GM21515 (cell line): ENCODE measurements at regions not wholly inside any gene's neighbourhood (a gene's known extent, or its start where the extent isn't known, plus 50 kb on each side); places are given as distances from the start of the nearest gene placed in this dataset.
"Not testable (repeated sequence)": the region's sequence is repeated elsewhere in the genome, so short reads cannot be mapped to it uniquely, and the experiment has no call there.

ENCODE experiments used
- ATAC-seq: cut with Tn5 transposase; IDR thresholded peaks from one replicate; pipeline ENCODE4 v1.9.1; 2021; ENCODE audit not compliant: unreplicated experiment

DNA sequence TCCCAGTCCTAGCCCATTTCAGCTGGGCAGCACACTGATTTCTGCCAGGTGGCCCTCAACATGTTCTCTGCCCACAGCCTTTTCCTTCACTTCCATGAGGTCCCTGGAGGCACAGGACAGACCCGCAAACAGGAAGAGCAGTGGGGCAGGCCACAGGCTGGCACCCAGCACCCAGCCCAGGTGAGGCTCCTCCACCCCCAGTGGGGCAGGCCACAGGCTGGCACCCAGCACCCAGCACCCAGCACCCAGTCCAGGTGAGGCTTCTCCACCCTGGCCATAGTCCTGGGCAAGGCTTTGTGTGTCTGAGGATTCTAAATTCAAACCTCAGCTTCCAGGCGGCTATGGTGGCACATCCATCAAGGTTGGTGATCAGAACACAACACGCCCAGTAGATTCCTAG lies 1413.0 kb downstream of the BRD1 start:
- no peak for ATAC-seq

DNA sequence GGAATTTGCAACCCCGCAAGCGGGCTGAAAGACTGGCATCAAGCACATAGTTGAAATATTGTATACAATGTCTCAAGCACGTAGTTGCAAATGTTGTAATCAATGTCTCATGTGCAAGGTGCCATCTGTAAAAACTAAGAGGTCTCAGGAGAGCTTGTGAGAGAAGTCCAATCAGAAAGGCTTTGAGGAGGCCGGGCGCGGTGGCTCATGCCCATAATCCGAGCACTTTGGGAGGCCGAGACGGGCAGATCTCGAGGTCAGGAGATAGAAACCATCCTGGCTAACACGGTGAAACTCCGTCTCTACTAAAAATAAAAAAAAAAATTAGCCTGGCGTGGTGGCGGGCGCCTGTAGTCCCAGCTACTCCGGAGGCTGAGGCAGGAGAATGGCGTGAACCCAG lies 1414.7 kb downstream of the BRD1 start:
- ATAC-seq, result not testable (repeated sequence)

DNA sequence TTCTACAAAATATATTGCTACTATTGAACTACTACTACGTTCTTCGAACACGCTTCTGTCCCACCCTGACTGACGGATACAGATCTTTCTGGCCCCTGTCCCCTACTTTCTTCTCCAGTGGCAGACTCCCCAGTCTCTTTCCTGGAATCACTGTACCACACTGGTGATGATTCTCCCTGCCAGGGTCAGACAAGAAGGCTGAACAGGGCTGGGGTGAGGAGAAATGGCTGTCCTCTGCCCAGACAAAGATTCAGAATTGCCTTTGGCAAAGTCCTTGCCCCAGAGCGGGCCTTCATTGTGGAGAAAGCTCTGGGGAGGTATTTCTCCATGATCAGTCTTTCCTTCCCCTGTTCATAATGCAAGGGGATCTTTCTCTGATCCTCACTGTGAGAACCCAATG lies 1417.1 kb downstream of the BRD1 start:
- ATAC-seq, result no peak

DNA sequence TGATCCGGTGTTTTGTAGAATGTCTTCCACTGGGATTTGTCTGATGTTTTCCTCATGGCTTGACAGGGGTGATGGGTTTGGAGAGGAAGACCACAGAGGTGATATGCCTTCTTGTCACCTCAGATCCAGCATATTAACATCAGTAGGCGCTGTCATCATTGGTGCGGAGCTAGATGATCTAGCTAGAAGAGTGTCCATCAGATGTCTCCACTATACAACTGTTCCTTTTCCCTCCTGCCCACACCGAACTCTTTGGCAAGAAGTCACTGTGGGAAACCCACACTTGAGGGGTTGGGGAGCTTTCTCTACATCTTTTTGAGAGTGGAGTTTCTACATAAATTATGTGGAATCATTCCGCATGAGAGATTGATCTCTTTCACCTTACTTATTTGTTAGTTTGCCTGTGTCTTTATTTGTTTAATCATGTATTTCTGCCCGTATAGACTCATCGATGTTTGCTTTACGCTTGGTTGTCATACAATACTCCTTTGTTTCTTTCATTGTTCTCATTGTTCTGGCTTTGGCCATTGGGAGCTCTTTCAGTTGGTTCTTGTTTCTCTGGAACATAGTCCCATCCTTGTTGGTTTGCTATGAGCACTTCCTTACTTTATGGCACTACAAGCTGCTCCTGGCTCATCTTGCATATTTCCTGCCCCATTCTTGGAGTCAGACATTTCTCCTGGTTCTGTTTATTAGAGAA lies 1420.3 kb downstream of the BRD1 start:
- ATAC-seq, result no peak

DNA sequence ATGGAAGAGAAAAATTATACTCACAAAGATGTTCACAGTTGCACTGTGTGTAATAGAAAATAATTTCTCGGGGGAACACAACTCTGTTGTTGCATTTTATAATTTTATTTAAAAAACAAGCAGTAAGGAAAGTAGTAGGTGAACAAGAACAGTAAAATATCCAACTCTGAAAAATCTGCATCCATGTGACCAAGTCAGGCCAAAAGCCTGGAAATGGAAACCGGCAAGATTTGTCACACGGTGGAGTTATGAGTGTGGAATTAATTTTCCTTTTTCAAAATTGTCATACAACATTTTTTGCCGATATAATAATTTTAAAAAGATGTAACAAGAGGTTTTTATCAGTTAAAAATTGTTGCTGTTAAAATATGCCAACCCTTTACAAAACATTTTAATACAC lies 1421.5 kb downstream of the BRD1 start:
- no peak for ATAC-seq

DNA sequence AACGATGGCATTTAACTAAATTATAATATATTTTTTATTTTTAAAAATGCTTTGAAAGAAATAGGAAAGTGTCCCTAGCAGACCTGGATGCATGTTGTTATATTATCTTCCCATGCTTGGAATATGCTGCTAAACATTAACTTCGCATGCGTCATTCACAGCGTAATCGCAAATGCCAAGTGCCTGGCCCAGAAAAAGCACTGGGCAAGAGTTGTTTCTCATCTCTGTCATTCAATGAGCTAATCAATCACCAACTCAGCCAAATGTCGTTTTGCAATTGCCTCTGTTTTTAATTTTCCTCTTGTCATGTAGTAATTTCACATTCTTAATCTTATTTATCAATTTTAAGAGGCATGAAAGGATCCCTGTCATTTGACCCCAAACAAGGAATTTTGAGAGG lies 1421.9 kb downstream of the BRD1 start:
- ATAC-seq, result no peak

DNA sequence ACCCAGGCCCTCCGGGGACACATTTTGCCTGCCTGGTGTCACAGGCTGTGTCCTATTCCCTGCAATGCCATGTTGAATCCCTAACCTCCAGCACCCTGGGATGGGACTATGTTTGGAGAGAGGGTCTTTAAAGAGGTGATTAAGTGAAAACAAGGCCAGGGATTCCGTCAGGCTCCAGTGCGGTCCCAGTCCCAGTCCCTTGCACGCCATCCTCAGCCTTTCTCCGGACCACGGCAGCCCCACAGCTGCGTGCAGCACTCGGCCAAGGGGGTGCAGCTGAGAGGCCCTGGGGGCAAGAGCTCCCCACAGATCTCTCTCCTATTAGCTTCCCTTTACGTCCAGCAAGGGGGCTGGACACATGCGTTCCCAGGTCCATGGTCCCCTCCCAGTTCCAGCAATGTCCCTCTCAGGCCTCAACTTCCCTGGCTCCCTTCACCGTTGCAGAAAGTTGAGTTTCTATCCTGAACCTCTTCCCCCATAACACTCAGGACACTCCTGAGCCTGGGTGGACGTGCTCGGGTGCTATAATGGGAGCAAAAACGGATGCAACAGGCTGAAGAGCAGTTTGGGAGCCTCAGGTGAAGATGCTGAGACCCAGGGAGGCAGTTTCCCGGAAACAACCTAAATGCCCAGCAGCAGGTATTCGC lies 1422.7 kb downstream of the BRD1 start:
- no peak for ATAC-seq

DNA sequence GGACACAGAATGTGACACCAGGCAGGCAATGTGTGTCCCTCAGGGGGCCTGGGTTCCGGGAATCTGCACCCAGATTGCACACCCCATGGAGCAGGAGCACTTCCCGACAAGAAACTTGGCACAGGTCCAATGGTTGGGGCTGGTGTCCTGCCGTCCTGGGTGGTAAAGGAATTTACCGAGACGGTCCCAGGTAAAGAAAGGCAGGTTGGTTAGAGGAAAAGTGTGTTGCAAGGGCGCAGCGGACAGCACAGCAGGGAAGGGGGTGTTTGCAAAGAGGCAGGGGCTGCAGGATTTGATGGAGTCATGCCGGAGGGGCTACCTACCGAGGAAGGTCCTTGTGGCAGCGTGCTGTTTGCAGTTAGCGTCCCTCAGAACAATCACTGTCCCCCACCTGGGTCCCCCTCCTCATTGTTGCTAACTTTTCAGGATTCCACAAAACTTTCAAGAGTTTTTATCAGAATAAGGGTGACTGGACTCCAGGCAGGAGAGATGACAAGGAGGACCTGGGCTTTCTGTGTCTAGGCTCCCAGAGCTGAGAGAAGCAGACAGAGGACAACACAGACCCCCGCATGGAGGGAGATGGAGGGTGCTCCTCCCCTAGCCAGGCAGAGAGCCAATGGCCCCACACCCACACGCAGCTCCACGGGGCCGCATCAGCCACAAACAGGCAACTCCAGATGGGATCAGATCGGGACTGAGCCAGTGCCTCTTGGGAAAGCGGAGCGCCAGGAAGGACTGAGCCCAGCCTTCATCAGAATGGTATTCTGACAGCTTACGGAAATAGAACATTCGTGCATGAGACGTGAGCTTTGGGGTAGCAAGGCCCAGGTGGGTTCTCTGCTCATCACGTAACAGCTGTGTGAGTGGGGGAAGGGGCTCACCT lies 1423.9 kb downstream of the BRD1 start:
- no peak for ATAC-seq

DNA sequence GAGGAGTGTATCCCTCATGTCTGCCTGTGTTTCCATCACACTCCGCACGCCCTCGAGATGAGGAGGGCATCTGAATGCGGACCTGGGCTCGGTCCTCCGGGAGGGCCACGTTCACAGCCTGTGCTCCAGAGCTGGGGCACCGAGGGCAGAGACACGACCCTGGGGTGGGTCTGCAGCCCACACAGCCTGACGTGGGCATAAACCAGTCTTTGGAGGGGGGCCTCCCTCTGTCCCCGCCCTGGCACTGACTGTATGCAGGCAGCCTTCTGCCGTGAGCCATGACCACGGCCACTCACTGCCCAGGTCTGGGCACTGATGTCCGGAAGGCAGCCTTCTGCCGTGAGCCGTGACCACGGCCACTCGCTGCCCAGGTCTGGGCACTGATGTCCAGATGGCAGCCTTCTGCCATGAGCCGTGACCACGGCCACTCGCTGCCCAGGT lies 1425.1 kb downstream of the BRD1 start:
- ATAC-seq, result no peak

DNA sequence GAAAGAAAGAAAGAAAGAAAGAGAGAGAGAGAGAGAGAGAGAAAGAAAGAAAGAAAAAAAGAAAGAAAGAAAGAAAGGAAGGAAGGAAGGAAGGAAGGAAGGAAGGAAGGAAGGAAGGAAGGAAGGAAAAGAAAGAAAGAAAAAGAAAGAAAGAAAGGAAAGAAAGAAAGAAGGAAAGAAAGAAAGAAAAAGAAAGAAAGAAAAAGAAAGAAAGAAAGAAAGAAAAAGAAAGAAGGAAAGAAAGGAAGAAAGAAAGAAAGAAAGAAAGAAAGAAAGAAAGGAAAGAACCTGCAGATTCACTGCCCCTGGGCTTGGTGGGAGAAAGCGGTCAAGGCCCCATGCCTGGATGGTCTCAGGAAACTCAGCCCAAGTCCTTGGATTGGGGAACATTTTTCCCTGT lies 1426.2 kb downstream of the BRD1 start:
- ATAC-seq, result not testable (repeated sequence)

DNA sequence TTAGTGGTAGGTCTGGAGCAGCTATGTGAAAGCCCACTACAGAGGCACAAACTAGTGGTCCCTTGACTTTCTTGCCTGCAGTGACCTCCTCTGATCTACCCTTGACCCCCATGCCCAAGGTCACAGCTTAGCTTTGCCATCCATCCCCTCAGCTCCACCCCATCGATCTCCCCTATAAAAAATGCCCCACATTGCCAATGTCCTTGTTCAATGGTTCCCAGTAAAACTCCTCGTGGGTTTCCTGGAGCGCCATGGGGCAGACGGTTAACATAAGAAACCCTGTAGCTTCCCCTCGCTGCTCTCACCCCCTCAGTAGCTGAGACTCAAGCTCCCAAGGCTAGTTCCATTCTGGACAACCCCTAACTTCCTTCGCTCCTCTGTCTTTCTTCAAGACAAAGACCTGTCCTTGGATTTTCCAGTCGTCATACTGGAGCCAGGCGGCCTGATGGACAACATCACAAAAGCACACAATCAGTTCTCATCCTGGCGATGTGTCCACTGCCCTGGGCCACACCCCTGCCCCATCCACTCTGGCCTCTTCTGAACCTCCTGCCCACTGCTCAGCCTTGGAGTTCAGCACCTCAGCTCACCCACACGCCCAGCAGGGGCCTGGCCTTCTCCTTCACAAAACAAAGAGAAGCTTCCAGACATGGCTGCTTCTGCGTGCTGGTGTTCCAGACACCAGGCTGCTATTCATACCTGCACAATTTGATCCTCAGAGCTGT lies 1429.3 kb downstream of the BRD1 start:
- ATAC-seq, result no peak

DNA sequence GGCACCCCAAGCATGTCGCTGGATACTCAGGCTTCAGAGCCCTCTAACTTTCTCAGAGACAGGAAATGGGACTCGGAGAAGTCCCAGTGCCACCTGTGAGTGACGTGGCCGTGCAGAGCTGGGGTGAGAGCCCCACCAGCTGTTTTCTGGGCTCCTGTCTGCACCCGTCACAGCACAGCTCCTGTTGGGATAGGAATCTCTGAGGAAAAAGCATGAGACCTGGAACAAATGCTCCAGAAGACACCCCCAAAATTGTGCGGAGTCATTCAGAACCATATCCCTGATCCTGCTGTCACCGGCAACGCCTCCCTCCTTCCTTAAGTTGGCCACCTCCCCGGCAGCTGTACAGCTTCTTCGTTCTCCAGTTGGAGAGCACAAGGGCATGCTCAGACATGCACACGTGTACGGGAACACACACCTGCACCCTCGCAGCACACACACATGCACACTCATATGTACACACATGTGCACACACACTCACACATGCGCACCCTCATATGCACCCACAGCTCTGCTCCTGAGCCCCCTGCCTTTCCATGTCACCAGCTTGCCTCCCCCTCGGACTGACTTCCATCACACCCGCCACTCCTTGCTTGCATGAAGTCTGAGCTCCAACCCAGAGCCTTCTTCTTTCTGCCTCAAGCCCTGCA lies 1430.0 kb downstream of the BRD1 start:
- ATAC-seq, result no peak

DNA sequence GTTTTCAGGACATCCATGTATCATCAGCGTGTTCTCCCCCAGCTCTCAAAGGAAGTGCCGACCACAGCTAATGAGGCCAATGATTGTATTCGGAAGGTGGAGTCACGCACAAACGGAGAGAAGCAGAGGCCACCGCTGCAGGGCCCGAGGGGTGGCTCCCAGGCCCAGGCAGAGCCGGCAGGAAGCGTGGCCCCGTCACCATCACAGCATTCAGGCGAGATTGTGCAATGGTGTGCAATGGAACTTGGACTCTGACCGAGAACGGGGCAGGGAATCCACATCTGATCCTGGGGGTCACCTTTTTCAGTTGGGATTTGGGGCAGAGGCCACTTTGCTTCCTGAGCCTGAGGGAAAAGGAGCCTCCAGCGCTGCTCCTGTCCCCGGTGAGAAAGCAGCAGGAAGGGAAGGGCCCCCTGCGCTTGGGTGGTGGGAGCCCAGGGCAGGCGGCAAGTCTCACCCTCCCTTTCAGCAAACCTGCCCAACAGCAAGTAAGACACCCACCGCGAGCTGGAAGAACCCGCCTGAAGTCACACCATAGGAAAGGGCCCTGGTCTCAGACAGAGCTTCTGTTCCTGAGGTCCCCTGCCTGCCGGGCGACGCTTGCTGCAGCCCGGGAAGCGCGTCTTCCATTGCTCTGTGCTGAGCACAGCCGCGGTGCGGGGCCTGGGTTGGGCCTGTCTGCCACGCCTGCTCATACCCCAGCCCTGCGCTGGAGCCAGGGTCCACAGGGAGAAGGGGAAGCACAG lies 1430.7 kb downstream of the BRD1 start:
- no peak for ATAC-seq

DNA sequence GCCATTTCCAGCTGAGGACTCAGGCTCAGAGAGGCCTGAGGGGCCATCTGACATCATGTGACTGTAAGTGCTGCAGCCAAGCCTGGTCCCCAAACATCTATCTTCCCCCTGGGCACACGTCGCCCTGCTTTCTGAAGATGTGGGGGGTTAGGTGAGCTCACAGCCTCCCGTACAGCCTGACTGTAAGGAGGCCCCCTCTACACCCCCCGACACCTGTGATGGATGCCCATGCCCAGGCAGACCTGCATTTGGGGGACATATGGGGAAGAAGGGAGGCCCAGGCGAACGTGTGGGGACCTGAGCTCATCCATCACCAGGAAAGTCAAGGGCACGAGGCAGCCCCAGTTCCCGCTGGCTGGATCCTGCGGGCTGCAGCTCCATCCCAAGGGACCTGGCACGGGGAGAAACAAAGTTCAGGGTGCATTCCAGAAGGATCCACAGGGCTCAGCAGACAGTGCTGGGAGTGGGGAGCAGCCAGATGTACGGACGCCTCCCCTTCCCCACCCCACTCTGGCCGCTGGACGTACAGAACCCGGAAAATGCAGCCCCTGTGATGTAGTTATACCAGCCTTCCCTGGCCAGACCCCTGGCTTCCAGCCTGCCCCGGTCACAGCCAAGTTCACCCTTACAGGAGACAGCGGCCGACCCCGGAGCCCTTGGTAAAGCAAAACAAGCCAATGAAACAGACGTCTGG lies 1431.4 kb downstream of the BRD1 start:
- ATAC-seq, result no peak

DNA sequence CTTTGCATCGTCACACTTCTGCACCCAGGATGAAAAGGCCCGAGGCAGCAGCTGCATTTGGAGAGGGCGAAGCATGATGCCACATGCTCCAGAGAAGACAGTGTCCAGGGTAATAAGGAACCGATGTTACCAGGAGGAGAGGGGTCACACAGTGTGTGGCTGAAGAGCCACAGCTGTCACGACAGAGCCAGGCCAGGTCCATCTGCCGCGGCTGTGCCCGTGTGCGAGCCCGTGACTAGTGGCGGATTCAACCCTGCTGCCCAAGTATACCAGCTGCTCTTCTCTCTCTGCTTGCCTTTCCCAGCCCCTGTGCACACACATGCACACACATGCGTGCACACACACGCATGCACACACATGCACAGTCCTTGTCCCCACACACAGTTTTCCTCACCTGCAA lies 1432.5 kb downstream of the BRD1 start:
- no peak for ATAC-seq

DNA sequence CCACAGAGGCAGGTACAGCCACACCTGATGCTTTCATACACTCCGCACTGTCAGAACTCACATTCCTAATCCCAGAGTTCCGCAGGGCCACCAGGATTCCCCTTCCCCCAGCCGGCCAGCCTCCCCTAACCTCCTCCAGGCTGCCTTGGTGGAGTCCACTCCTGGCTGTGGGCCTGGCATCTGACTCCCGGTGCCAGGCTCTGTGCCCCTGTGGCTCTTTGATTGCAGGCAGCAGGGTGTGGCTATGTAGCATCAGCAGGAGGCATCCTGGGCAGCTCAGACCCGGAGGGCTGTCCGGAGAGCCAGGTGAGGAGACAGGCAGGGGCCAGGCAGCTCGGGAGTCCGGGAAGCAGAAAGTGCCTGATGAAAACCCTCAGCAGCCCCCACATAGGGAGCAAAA lies 1432.9 kb downstream of the BRD1 start:
- ATAC-seq, result no peak

DNA sequence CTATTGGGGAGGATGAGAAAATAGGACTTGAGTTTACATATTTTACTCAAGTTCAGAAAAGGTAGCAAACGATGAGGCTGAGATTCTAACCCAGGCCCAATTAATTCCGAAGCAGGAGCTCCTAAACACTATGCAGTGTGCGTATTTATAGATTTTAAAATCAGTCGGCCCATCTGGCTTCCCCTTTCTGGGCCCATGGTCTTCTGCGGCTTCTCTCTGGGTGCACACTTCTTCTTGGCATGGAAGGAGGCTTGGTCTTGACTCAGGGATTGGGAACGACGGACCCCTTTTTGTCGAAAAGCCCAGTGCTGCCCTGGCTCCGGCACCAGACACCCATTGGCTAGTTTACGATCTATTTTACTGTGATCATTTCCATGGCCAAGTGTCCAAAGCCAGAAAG lies 1433.8 kb downstream of the BRD1 start:
- no peak for ATAC-seq

DNA sequence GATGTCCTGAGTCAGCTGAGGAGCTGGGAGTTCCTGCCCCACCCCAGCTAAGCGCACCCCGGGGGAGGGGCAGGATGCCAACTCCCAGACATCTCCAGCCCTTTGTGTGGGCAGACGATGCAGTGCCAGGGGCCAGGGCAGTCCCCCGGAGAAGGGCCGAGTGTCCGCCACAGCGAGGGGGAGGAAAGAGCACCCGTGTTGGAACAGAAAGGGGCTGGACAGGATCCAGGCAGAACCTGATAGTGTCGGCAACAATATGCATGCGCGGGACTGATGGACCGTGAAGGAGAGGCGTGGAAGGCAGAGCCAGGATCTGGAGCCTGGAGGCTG lies 1434.7 kb downstream of the BRD1 start:
- no peak for ATAC-seq

DNA sequence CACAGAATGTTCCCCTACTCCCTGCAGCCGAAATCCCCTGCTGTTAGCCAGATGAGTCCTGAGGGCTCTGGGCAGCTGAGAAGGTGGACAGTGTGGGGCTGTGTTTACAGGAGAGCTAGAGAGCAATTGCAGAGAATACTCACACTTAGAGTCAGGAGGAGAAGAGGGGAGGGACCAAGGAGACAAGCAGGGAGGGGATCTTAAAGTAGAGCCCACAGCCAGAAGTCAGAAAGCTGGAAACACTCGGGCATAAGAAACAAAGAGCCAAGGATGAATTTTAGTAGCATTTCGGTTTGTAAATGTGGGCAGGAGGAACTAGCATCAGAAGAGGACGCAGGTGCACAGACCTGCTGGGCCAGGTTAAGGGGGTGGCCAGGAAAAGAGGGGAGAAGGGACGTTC lies 1435.9 kb downstream of the BRD1 start:
- no peak for ATAC-seq
